BLaER1 (cell line): ENCODE measurements at regions not wholly inside any gene's neighbourhood (a gene's known extent, or its start where the extent isn't known, plus 50 kb on each side); places are given as distances from the start of the nearest gene placed in this dataset.

Experiments used
- H3K27ac ChIP-seq: shearing (Covaris generic); formaldehyde crosslinking; 2 replicates; pipeline ENCODE4 v1.8.1; 2022
- H3K27me3 ChIP-seq: shearing (Covaris generic); formaldehyde crosslinking; 2 replicates; pipeline ENCODE4 v1.8.1; 2022
- H3K36me3 ChIP-seq: shearing (Covaris generic); formaldehyde crosslinking; 2 replicates; pipeline ENCODE4 v1.8.1; 2022
- H3K4me1 ChIP-seq: shearing (Covaris generic); formaldehyde crosslinking; 2 replicates; pipeline ENCODE4 v1.8.1; 2022
- H3K4me2 ChIP-seq: shearing (Covaris generic); formaldehyde crosslinking; 2 replicates; pipeline ENCODE4 v1.8.1; 2022
- H3K4me3 ChIP-seq: shearing (Covaris generic); formaldehyde crosslinking; 2 replicates; pipeline ENCODE4 v1.8.1; 2022
- H3K9ac ChIP-seq: shearing (Covaris generic); formaldehyde crosslinking; 2 replicates; pipeline ENCODE4 v1.8.1; 2022
- H3K9me3 ChIP-seq: shearing (Covaris generic); formaldehyde crosslinking; 2 replicates; pipeline ENCODE4 v1.8.1; 2022
- H4K20me1 ChIP-seq: shearing (Covaris generic); formaldehyde crosslinking; 2 replicates; pipeline ENCODE4 v1.8.1; 2022
- Cebpa-rat ChIP-seq: shearing (Covaris generic); IDR thresholded peaks from 2 replicates; pipeline ENCODE4 v1.8.1; 2022

DNA sequence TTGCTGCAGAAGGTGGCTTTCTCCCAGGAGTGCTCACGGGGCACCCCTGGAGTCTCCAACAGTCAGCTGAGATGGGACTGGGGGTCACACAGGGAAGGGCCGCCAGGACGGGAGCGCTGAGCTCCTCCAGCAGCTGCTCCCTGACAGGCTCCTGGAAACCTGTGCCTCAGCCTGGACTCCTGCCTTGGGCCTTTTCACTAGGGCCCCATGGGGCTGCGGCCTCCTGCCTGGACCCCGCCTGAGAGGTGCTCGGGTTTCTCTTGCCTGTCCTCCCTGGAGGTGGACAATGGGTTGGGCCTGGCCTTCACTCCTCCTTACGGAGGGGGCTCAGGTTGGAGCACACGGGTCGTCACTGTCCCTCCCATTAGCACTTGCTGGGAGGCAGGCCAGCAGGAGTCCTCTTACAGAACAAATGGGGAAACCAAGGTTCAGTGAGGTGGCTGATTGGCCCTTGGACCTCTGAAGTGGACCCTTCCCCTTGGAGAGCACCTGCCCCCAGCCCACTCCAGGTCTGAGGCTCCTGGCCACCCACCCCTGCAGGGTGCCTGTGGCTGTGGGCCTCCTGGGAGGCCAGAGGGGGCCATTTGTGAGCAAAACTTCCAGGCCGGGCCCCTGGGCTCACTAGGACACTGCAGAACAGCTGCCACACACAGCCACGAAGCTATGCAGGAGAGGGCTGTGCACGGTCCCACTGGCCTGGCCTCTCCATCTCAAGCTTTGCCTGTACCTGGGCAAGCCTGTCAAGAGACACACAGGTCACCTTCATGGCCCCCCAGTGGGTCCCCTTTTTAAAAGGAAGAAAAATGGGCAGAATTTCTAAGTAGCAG is 57.1 kb upstream of the ODC1 start:
- Histone ChIP-seq H4K20me1 (no peaks in the 10 kb centered on the region), H3K4me1 (peaks cover 16% of the 10 kb centered on the region), H3K27ac (no peak overlapping the region), H3K9me3 (no peaks in the 10 kb centered on the region), H3K4me3 (no peak overlapping the region), H3K36me3 (no peaks in the 10 kb centered on the region), H3K9ac (no peak overlapping the region), H3K27me3 (no peaks in the 10 kb centered on the region), H3K4me2 (no peak overlapping the region)
- no peak for TF ChIP-seq Cebpa-rat

DNA sequence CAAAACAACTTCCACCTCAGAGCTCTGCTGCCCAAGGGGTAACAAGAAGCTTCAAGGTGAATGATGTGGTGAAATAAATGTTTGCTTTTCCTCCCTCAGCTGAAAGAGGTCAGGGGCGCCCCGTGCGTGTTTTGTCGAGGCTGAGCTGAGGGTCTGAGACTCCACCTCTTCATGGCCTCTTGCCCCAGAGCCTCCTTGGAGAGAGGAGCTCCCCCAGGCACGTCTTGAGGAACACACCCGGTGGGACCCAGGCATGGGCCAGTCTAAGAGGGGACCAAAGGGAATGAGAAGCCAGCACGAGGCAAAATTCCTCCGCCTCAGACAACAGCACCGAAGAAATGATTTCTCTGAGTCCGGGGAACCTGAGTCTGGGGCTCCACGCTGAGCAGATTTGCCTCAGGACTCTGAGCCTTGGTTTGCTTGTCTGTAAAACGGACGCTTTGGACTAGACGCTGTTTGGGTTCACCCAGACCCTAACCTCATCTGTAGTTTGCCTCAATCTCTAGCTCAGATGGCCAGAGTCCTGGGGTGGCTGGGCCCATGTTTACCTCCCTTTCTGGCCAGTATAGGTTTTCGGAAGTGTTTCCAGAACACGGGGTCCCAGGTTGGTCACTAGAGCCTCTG is 56.4 kb upstream of the ODC1 start:
- H3K36me3 ChIP-seq, result no peaks in the 10 kb centered on the region
- TF ChIP-seq Cebpa-rat, result no peak
- no peak overlapping the region for H3K9ac ChIP-seq
- H3K4me1 ChIP-seq, result peaks cover 23% of the 10 kb centered on the region
- H3K9me3 ChIP-seq, result no peaks in the 10 kb centered on the region
- no peak overlapping the region for H3K4me2 ChIP-seq
- H3K27ac ChIP-seq, result no peak overlapping the region
- no peak overlapping the region for H3K4me3 ChIP-seq
- H4K20me1 ChIP-seq, result no peaks in the 10 kb centered on the region
- H3K27me3 ChIP-seq, result no peaks in the 10 kb centered on the region

DNA sequence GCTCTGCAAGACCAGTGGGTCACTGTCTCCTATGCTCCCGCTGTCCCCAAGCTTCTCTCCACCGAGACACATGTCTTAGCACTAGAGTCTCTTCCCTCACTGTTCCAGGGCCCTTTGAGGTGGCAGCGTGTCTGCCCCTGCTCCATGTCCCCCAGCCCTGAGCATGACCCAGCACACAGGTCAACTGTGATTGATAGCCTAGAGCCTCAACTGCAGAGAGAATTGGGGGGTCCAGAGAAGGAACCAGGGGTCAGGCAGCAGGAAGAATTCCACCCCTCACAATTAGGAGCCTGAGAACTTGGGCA is 54.6 kb upstream of the ODC1 start:
- no peak overlapping the region for H3K4me3 ChIP-seq
- no peaks in the 10 kb centered on the region for H3K27me3 ChIP-seq
- H3K4me1 ChIP-seq, result peaks cover 31% of the 10 kb centered on the region
- TF ChIP-seq Cebpa-rat, result no peak
- H3K9me3 ChIP-seq, result no peaks in the 10 kb centered on the region
- no peak overlapping the region for H3K4me2 ChIP-seq
- H3K27ac ChIP-seq, result no peak overlapping the region
- no peaks in the 10 kb centered on the region for H4K20me1 ChIP-seq
- no peaks in the 10 kb centered on the region for H3K36me3 ChIP-seq
- H3K9ac ChIP-seq, result no peak overlapping the region

DNA sequence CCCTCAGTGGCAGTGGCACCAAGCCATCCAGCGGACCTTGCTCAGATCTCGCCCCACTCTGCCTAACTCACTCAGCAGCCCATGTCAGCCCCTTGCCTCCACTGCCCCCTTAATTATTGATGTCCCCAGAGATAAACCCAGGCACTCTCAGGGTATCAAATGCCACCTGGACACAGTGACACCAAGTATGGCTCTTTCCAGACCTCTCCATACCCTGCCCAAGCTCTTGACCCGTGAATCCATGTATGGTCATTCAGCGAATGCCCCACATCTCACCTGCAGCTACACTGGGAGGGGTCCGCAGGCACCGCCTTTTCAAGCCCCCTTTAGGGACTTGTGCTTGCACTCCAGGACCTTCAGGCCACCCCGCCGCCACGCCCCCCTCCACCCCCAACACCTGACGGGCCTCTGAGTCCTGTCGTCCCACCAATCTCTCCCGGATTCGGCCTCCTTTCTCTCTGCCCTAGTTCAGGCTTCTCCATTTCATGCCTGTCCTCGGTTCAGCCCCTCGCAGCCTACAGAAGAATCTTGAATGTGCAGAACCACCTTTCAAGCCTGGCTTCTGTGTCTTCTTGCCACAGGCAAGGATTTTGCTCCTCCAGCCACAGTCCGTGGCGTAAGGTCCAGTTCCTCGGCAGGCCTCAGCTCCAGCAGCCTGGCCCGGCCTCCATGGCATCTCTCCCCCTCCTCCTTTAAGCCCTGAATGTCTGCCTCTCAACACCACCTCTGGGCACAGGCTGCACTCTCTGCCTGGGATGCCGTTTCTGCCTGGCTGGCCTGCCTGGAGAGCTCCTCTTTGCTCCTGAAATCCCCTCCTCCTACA is 54.1 kb upstream of the ODC1 start:
- no peak overlapping the region for H3K27ac ChIP-seq
- no peak for TF ChIP-seq Cebpa-rat
- H3K9ac ChIP-seq, result no peak overlapping the region
- H3K4me3 ChIP-seq, result no peak overlapping the region
- H3K4me1 ChIP-seq, result peaks cover 34% of the 10 kb centered on the region
- H3K9me3 ChIP-seq, result no peaks in the 10 kb centered on the region
- H3K27me3 ChIP-seq, result no peaks in the 10 kb centered on the region
- no peaks in the 10 kb centered on the region for H3K36me3 ChIP-seq
- peak overlapping the region; percentile 49; the same call in 1 of the 2 replicates for H3K4me2 ChIP-seq
- no peaks in the 10 kb centered on the region for H4K20me1 ChIP-seq

DNA sequence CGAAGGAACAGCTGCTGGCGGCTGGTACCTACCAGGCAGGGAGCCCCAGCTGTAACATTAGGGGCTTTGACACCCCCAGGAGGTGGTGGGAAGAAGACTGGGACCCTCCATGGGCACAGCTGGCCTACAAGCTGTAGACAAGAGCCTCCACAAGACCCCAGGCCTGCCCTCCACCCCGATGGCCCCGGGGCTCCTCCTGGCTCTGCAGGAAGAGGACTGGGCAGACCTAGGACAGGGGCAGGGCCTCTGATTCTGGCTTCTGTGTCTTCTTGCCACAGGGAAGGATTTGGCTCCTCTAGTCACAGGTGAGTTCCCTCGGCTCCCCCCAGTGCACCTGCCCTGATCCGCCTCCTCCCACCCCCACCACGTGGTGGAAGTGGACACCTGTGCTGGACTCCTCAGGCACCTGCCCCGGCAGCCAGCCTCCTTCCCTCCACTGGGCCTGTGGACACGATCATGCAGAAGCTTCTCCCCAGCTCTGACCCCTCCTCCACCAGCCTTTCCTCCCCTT is 53.4 kb upstream of the ODC1 start:
- H3K36me3 ChIP-seq, result no peaks in the 10 kb centered on the region
- 0 out of 2 replicates have a peak overlapping the region, but pooled peaks have one; percentile 15 for H3K9ac ChIP-seq
- no peak overlapping the region for H3K4me3 ChIP-seq
- H3K4me1 ChIP-seq, result peaks cover 34% of the 10 kb centered on the region
- H3K9me3 ChIP-seq, result no peaks in the 10 kb centered on the region
- peak overlapping the region; percentile 49; the same call in 1 of the 2 replicates for H3K4me2 ChIP-seq
- TF ChIP-seq Cebpa-rat, result no peak
- no peaks in the 10 kb centered on the region for H4K20me1 ChIP-seq
- H3K27me3 ChIP-seq, result no peaks in the 10 kb centered on the region
- peak overlapping the region; percentile 22; the same call in 1 of the 2 replicates for H3K27ac ChIP-seq

DNA sequence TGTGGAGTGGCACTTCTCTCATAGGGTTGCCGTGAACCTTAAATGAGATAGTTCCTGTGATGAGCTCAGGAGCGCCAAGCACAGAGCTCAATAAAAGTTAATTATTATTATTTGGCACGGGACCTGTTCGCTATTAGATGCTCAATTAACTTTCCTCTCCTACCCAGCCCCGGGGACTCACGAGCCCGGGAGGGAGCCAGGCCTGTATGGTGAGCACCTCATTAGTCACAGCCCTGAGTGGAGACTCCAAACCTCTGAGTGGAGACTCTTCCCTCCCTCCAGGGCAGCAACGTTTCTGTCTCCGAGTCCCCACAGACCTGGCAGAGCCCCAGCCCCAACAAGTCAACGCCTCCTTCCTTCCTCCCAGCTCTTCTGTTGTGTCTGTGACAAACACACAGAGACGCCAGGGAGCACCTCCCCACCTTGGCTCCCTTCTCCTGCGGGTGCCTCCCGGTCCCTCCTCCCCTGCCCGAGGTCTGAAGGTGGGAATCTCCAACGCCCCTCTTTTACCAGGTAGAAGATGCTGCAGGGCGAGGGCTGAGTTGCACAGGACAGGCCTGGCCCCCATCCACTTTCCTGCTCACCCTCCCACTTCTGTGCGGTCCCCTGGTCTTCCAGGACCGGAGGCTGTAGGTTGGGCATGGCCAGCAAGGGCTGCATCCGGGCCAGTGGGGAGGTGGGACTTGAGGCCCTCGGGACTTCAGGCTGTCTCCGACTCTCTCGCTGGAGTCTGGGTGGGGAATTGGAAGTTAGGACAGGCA is 52.7 kb upstream of the ODC1 start:
- H3K9me3 ChIP-seq, result no peaks in the 10 kb centered on the region
- no peak for TF ChIP-seq Cebpa-rat
- H3K36me3 ChIP-seq, result no peaks in the 10 kb centered on the region
- H3K27me3 ChIP-seq, result no peaks in the 10 kb centered on the region
- peaks cover 34% of the 10 kb centered on the region for H3K4me1 ChIP-seq
- H3K4me3 ChIP-seq, result no peak overlapping the region
- no peak overlapping the region for H3K9ac ChIP-seq
- peak overlapping the region; percentile 49 for H3K4me2 ChIP-seq
- no peaks in the 10 kb centered on the region for H4K20me1 ChIP-seq
- H3K27ac ChIP-seq, result peak overlapping the region; percentile 22; the same call in 1 of the 2 replicates

DNA sequence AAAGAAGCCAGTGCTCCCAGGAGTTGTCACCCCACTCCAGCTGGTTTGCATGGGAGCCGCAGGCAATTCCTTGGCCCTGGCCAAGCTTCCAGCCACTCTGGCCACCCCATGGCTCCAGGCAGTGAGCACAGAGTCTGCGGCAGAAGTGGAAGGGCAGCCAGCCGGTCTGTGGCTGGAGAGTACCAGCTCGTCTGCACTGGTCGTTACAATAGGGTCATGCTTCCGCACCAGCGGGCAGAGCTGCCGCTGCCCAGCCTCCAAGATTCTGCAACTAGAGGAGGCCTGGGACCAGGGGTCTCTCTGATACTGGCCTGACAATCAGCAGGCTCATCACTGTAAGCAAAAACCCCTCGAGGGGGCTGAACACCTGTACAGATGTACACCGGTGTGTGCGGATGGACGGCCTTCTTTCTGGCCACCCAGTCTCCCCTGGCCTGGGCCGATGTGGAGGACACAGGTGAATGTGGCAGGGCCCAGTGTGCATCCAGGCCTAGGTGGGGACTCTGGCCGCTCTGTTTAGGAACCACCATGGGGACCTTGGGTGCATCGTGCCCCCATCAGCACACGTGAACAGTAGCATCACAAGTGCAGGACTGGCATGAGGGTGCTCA is 51.9 kb upstream of the ODC1 start:
- Histone ChIP-seq H3K9me3 (no peaks in the 10 kb centered on the region), H3K4me3 (no peak overlapping the region), H3K4me1 (peaks cover 34% of the 10 kb centered on the region), H3K4me2 (peak overlapping the region; percentile 49), H3K27me3 (no peaks in the 10 kb centered on the region), H3K36me3 (no peaks in the 10 kb centered on the region), H4K20me1 (no peaks in the 10 kb centered on the region), H3K27ac (no peak overlapping the region), H3K9ac (no peak overlapping the region)
- TF ChIP-seq Cebpa-rat, result no peak

DNA sequence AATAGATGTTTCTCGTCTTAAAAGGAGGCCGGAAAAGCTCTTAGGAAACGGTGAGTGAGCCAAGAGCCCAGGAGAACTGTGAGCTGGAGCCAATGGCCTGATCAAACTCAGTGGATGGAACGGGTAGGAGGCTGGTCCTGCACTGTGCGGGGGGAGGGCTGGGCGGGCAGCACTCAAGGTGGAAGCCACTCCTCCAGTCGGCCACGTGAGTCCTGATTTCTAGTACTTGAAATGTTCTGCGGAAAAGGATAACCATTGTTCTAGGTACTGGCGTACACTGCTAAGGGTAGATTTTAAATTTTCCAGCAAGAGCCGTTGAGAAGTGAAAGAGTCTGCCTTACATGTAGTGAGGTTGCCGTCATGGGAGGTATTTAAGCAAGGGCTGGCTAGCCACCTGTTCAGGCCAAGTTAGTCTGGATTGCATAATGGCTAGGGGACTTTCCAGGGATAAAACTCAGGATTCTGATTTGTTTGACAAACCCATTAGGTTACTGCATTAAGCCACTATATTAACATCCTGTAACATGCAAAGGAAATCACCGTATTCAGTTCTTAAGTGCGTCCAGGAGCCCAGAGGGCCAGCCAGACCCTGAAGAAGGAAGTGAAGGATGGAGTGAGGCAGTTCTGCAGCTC is 51.3 kb upstream of the ODC1 start:
- TF ChIP-seq Cebpa-rat, result no peak
- H3K4me2 ChIP-seq, result 0 out of 2 replicates have a peak overlapping the region, but pooled peaks have one; percentile 49
- H3K4me1 ChIP-seq, result peaks cover 38% of the 10 kb centered on the region
- no peaks in the 10 kb centered on the region for H3K27me3 ChIP-seq
- no peaks in the 10 kb centered on the region for H3K9me3 ChIP-seq
- no peak overlapping the region for H3K4me3 ChIP-seq
- no peak overlapping the region for H3K27ac ChIP-seq
- no peaks in the 10 kb centered on the region for H4K20me1 ChIP-seq
- no peak overlapping the region for H3K9ac ChIP-seq
- no peaks in the 10 kb centered on the region for H3K36me3 ChIP-seq
